CD1c-positive myeloid dendritic cell (primary cell): ENCODE measurements at regions not wholly inside any gene's neighbourhood (a gene's known extent, or its start where the extent isn't known, plus 50 kb on each side); places are given as distances from the start of the nearest gene placed in this dataset.
"Not testable (repeated sequence)": the region's sequence is repeated elsewhere in the genome, so short reads cannot be mapped to it uniquely, and the experiment has no call there.

Source experiments
- DNase-seq: peaks from one replicate; pipeline ENCODE4 v3.0.0-alpha.2; 2016; ENCODE audit errors: extremely low spot score

DNA sequence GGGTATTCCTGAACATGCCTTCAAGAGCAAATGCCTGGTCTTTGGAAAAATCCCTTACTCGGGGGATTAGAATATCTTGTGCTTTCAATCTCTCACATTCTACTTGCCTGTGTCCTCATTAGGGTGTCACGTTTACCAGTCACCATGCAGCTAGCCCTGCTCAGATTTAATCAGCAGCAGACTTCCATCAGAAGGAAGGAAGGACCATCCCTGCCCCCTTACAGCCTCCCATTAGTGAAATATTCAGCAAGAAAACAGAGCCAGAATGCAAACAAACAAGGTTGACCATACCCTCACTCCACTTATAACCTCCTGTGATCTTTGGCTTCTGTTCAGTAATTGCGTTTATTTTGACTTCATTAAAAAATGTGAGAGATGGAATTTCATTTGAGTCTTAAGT is 208.6 kb downstream of the CXCL12 start:
- DNase-seq, result no peak

DNA sequence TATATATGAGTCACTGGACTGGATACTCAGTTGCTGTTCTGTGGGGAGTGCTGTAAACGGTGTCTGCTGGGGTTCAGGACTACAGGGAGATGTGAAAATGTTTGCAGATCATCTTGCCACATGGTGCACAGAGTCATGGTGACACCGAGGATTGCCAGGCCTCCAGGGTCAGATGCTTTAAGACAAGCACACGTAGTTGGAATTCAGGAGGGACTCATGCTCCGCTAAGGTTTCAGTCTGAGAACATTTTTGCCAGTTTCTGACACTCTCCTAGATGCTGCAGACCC is 211.3 kb downstream of the CXCL12 start:
- no peak for DNase-seq

DNA sequence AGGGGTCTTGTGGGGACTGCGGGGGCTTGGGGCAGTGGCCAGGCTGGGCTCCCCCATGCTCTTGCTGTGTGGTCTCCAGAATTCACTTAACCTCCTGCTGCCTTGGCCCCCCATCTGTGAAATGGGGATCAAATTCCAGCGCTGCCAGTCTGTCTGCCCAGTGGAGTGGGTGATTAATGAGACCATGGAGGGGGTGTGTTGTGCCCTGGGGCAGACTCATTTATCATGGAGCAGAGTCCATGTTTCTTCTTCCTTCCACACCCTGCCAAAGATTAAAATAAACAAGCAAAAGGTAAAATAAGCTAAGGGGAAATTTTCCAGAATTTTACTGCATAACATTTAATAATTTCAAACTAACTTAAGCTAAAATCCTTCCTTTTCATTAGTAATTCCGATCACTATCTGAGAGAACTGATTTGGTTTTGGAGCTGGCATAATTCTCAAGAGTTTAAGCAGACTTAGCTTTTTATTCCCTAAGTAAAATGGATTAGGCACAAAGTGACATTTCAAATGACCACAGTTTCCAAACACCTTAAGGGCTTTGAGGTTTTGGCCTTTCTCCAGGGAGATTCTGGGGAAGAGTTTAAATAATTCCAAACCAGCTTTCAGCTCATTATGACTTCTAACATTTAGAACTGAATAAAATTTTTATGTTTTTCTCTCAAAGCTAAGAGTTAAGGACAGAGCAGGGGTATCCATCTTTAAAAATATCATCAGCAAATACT is 211.9 kb downstream of the CXCL12 start:
- DNase-seq, result no peak

DNA sequence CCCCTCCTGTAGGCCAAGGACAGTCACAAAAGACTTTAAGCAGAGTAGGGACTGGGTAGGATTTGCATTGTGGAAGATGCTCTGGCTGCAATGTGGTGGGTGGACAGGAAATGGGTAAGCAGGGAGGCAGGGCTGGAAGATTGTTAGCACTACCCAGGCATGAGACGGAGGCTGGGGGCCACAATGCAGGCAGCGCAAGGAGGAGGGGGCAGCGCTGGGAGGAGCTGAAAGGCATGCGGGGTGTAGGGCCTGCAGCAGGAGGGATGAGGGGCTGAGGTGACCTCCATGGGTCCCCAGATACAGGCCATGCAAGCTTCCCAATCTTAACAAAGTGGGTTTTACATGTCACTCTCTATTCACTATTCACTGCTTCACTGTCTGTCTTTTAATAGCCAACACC is 213.1 kb downstream of the CXCL12 start:
- DNase-seq, result no peak

DNA sequence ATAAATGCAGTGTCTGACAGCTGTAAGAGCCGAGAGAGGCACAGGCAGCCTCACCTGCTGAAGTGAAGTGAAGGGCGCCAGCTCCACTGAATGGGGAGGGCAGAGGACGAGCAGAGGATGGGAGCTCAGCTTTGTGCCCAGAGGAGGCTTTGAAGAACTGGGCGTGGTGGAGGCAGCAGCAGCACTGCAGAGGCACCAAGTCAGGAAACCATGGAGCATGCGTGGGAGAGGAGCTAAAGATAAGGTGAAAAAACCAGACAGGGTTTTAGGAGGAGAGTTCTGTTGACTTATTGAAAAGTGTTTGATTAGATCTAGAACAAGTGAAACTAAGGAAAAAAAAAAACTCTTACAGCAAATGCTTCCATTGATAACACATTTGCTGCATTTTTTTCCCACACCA is 216.4 kb downstream of the CXCL12 start:
- no peak for DNase-seq

DNA sequence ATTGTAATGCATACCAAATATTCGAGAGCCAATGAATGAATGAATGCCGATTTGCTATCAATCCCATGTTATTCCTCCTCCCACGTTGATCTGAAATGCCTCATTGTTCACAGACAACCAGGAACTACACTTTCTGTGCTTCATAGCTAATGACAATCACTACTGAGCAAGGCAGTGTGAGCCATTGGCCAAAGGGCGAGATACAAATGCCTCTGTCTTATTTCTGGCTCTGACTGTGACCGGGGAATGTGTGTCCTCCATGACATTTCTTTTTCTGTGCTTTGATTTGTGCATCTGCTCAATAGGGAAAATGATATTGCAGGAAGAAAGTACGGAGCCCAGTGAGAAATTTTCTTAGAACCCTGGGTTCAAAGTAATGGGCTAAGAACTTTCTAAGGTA is 217.1 kb downstream of the CXCL12 start:
- DNase-seq, result no peak

DNA sequence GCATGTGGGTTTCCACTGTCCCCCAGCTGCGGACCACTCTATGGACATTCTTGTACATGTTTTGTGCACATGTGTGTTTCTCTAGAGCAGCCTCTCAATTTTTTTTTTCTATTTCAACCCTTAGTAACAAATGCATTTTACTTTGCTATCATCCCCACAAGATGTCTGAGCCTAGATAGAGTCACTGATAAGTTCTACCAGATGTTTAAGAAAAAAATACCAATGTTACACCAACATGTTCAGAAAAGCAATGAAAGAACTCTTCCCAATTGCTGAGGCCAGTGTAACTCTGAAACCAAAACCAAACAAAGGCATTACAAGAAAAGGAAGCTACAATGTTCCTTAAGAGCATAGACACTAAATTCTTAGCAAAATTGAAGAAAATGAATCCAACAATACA is 218.5 kb downstream of the CXCL12 start:
- DNase-seq, result no peak

DNA sequence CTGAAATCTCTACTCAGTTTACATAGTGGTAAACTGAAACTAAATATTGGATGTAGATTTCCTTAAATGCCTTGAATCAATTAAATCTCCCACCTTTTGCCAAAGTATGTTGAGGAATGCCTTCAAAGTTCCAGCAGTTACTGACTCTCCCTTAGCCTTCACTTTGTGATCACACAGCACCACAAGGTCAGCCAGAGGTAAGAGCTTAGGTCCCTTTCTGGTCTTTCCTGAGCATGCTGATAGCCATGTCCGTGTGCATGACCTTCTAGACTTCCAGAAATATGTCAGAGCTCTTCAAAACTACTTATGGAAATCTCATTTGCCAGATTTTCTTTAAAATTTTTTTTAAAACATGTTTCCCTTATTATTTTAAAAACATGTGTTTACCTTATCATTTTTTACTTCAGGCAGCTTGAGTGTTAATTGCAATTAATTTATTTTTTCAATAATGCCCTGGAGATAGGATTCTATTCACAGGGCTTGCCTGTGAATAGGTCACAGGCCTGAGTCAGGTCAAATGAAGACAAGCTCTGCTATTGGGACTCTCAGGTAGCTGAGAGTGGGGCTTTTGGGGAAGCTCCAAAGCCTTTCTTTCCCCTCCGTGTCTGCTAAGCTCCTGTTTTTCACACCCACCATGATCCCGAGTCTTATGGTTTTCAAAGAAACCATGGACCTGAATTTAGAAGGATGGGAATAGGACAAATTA is 220.5 kb downstream of the CXCL12 start:
- DNase-seq, result no peak

DNA sequence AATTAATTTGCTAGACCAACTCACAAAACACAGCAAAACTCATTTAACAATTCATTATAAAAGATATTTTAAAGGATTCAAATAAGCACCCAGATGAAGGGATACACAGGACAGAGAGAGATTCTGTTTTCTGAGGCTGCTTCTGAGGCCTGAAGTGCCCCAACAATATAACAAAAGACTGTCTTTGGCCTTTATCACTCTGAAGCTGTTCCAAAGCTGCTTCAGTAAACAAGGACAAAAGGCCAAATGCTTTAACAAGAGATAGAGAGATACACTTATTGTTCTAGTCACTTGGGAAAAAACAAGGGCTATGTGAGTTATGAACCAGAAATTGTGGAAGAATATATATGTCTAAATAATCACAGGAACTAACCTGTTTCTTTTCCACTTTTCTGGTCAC is 223.7 kb downstream of the CXCL12 start:
- DNase-seq, result no peak

DNA sequence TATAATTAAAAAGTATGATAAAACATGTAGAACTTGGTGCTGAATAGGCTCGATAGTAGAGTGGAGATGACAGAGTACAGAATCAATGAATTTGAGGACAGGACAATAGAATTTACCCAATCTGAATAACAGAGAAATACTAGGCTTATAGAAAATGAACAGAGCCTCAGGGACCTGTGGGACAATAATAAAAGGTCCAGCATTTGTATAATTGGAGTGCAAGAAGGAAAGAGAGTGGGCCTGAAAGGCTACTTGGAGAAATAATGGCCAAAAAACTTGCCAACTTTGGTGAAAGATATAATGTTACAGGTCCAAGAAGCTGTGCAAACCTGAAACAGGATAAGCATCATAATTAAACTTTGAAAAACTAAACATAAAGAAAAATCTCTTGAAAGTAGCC is 227.3 kb downstream of the CXCL12 start:
- DNase-seq, result no peak

DNA sequence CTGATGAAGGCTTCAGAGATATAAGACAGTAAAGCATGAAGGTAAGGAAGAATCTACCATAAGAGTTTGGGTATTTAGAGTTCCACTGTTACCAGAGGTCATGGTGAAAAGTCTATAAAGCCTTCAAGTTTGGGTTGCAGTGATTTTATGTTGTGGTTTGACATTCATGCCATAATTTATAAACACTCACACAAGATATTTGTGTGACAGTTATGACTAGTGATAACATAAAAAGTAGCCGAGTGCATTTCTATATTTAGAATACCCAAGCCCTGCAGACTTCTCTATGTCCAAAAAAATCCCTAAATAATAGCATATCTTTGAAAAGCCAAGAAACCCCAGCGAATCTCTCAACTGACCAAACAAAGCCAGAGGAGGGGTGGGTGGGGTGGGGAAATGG is 229.9 kb downstream of the CXCL12 start:
- DNase-seq, result no peak

DNA sequence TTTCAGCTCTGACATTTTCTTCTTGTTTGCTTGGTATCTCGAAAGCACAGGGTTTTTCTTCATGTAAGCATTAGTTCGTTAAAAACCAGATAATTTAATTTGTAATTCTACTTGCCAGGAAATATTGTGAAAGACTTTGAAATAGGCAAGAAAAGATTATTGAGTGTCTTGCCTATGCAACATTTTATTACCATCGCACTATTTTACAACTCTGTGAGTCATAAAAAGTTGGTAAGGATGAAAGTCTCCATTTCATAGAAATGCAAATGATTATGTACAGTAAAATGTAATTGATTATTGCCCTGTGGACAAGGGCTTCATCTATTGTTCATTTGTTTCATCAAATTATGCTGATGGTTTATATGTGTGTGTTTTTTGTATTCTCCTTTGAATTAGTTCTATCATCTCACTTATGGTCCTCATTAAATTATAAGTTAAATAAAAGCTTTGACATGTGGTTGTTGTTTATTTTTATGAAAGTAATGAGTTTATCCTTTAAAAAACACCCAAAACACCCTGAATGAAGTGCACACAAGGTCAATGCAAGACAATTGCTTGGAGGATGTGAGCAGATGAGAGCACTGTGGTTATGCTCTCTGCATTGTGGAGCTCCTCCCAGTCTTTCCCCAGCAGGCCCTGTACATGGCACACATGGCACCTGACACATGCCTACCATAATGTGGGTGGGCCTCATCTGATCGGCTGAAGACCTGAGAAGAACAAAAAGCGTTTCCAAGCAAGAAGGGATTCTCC is 230.8 kb downstream of the CXCL12 start:
- no peak for DNase-seq

DNA sequence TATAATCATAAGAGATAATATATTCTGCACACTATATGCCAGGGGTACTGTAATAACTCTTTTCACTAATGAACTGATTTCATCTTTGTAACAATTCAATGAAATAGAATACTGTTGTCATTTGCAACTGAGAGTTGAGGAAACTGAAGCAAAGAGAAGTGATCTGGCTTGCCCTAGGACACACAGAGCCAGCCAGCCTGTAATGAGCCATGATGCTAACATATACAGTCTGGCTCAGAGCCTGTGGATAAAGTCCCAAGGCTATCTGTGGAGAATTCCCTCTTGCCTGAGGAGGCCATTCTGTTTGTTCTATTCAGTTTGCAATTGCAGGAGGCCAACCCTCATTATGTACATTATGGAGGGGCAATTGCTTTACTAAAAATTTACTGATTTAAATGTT is 241.3 kb downstream of the CXCL12 start:
- no peak for DNase-seq

DNA sequence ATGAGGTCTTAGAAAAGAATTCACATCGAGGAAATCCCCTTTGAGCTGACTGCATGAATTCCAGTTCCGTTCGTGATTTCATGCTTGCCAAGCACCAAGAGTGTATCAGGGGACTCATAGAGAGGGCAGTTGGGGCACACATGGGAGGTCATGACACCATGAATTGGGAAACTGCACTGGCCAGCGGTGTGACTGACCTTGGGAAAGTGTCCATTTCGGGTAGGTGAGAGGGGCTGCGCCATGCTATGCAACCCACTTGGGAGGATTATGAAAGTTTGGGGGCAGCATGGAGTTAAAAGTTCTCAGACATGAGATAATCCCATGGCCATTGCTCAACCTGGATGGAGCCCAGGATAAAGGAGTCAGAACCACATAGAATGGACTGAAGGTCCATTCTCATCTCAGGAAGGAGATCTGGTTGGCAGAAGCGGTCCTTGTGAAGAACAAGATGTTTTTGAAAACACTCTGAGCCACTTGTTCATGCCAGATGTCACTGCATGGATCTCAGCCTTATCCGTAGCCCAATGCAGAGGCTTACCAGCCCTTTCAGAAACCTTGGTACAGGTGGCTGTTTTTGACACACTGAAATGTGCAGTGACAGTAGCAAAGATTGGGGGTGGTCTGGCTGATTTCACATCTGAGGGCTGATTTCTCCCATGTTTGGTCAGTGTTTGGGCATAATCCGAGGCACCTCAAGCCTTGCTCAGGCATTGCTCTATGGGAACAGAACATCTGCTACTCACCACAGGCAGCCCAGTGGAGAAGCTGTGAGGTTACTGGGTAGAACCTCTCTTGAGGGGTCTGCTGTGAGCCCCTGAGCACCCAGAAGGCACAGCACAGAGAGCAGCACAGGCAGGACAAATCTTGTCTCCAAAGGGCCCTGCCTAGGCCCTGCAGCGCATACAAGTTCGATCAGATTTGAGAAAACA is 252.3 kb downstream of the CXCL12 start:
- no peak for DNase-seq

DNA sequence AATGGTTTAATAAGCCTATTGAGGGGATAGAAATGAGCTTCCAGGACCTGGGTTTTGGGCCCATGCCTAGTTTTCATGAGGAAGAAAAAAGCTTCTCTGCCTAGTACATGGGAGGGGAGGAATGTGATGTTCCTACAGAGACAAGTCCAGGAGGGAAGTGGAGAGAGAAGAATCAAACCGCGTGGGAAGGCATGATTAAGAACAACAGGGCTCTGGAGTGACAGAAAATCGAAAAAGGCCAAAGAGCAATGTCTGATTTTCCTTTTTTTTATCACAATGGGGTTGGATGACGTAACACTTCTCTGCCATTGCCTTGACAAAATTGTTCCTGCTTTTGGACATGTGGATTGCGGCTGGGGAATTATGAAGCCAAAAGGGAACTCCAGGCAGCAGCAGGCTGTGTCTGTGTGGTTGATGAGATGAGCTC is 258.6 kb downstream of the CXCL12 start:
- DNase-seq, result no peak

DNA sequence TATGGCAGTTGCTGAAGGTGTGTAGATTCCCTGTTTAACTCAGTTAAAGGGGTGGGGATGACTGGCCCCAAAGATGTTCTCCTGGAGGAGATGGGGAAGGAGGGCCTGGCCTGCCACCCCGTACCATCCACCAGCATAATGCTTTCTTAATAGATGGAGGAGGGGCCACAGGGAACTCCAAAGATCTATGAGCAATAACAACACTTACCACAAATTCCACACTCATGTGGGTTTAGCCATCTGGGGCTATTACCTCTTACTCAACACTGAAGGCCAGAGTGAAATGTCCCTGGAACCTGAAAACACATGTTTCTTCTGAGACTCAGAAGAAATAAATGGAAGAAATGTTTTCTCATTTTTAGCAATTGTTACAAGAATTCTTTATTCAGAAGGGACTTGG is 259.0 kb downstream of the CXCL12 start:
- no peak for DNase-seq

DNA sequence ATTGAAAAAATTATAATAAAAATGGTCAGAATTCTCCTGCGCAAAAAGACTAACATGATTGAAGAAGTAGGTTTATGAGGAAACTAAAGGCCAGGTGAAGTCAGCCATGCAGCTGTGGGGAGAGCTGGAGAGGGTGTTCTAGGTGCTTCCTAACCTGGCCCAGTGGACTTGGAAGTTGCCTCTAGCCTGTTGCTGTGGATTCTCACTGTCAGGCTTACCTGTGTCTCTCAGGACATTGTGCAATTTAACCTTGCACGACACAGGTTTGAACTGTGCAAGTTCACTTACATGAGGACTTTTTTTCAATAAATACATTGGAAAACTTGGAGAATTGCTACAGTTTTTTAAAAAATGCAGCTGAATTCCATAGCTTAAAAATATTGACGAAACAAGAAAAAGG is 266.4 kb downstream of the CXCL12 start:
- DNase-seq, result no peak

DNA sequence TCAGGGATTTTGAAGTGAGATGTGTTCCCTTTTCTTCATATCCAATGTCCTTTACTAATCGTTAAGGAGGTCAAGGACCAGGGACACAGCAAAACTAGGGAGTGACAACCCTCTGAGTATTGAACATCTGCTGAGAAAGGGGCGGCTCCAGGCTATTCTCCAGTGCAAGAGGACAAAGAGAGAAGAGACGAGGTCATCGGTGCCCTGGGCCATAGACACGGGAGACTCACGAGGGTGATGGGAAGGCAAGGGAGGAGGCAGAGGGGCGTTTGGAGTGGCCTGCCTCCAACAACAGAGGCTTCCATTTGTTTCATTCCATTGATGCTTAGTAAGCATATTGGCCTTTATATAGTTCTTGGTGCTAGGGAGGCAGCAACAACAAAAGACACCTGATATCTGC is 268.4 kb downstream of the CXCL12 start:
- DNase-seq, result no peak

DNA sequence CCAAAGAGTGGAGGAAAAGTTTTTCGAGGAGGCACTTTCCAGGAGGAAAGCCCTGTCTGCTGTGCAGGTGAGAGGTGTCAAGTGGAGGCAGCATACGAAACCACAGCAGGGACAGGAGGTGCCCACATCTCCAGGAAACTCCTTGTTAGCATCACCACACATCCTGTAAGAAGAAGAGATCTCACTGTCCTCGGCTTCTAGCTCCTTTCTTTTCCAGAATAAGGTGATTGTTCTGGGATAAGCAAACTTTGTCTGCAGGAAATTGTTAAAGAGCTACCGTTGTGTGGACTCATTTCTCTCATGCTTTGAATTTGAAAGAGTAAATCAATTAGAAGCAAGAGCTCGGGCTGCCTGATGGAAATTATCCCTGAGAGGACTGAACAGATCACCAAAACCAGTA is 269.4 kb downstream of the CXCL12 start:
- no peak for DNase-seq

DNA sequence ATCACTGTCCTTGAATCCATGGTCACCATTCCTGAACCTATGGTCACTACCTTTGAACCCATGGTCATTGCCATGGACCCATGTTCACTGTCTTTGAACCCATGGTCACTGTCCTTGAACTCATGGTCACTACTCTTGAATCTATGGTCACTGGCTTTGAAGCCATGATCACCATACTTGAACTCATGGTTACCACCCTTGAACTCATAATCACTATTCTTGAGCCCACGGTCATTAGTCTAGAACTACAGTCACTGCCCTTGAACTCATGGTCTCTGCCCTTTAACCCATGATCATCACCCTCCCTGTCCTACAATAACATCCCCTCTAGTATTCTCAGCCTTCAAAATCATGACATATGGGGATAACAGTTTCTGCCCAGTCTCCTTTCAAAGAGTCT is 270.5 kb downstream of the CXCL12 start:
- DNase-seq, result no peak

DNA sequence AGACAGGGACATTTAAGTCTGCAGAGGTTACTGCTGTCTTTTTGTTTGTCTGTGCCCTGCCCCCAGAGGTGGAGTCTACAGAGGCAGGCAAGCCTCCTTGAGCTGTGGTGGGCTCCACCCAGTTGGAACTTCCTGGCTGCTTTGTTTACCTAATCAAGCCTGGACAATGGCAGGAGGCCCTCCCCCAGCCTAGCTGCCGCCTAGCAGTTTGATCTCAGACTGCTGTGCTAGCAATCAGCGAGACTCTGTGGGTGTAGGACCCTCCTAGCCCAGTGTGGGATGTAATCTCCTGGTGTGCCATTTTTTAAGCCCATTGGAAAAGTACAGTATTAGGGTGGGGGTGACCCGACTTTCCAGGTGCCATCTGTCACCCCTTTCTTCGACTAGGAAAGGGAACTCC is 272.6 kb downstream of the CXCL12 start:
- DNase-seq, result not testable (repeated sequence)

DNA sequence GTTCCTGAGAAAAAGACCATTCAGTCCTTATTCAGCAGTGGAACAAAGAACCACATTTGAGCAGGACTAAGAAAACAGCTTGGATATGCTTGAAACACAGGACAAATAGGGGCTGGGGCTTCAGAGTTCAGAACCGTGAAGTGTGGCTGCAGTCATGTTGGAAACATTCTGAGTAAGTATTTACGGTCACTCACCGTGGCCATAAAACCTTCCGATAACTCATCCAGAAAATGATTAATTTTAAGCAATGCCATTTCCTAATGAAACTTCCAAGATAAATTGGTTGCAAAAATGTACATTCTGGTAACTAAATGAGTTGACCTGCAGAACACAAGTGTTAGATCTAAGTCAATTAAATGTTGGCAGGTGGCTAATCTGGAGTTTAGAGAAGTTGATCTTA is 279.2 kb downstream of the CXCL12 start:
- no peak for DNase-seq
